ENCODE measurements at regions not wholly inside any gene's neighbourhood (a gene's known extent, or its start where the extent isn't known, plus 50 kb on each side); places are given as distances from the start of the nearest gene placed in this dataset.

GRCh38 chr12:5379749-5380496 lies 52.0 kb upstream of the NTF3 start:
- no peak for DNase-seq (ENCODE audit: low spot score)

Measured in umbilical cord (tissue), 1 donor.